IMR-90 (cell line): ENCODE measurements at regions not wholly inside any gene's neighbourhood (a gene's known extent, or its start where the extent isn't known, plus 50 kb on each side); places are given as distances from the start of the nearest gene placed in this dataset.

ENCODE experiments used
- CEBPB ChIP-seq: IDR thresholded peaks from 2 replicates; pipeline ENCODE4 v1.6.1; 2012; ENCODE audit warnings: low read depth, low read length, improper control_type of control experiment
- MXI1 ChIP-seq: IDR thresholded peaks from 2 replicates; pipeline ENCODE4 v1.6.1; 2012; ENCODE audit warnings: low read depth, mild to moderate bottlenecking, low read length, moderate library complexity, borderline replicate concordance
- POLR2A ChIP-seq: IDR thresholded peaks from 2 replicates; pipeline ENCODE4 v1.6.1; 2012; ENCODE audit warnings: mild to moderate bottlenecking, low read depth, low read length
- TF ChIP-seq, protein P1 (sequence below): conservative IDR thresholded peaks from 2 replicates; pipeline ENCODE4 v1.5.1; 2012; ENCODE audit warnings: mild to moderate bottlenecking, low read depth, low read length, improper control_type of control experiment
- TF ChIP-seq, protein P2 (sequence below): fragments of 150-350 bp; IDR thresholded peaks from 2 replicates; pipeline ENCODE4 v1.6.1; 2016; ENCODE audit warnings: low read depth, mild to moderate bottlenecking, low read length, moderate library complexity, borderline replicate concordance

DNA sequence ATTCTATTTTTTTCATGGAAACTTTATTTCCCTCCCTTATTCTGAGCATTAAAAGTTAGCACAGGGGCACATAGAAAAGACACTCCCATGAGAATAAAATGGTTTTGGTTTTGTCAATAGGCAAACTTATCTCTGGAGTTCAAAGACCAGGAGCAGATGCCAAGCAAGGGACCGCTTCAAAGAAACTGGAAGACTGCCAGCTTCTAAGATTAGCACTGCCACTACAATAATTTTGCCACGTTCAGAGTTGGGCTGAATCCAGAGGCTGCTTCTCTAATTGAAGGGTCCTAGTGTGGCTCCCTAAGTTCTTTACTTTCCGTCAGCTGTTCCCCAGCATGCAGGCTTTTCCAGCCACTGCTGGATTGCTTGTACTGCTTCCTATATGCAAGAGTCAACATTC, 681.0 kb upstream of the GCFC2 start:
- TF ChIP-seq, protein P1, sequence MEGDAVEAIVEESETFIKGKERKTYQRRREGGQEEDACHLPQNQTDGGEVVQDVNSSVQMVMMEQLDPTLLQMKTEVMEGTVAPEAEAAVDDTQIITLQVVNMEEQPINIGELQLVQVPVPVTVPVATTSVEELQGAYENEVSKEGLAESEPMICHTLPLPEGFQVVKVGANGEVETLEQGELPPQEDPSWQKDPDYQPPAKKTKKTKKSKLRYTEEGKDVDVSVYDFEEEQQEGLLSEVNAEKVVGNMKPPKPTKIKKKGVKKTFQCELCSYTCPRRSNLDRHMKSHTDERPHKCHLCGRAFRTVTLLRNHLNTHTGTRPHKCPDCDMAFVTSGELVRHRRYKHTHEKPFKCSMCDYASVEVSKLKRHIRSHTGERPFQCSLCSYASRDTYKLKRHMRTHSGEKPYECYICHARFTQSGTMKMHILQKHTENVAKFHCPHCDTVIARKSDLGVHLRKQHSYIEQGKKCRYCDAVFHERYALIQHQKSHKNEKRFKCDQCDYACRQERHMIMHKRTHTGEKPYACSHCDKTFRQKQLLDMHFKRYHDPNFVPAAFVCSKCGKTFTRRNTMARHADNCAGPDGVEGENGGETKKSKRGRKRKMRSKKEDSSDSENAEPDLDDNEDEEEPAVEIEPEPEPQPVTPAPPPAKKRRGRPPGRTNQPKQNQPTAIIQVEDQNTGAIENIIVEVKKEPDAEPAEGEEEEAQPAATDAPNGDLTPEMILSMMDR = no peak
- TF ChIP-seq MXI1 (no peak), POLR2A (no peak), CEBPB (no peak)
- TF ChIP-seq, protein P2, sequence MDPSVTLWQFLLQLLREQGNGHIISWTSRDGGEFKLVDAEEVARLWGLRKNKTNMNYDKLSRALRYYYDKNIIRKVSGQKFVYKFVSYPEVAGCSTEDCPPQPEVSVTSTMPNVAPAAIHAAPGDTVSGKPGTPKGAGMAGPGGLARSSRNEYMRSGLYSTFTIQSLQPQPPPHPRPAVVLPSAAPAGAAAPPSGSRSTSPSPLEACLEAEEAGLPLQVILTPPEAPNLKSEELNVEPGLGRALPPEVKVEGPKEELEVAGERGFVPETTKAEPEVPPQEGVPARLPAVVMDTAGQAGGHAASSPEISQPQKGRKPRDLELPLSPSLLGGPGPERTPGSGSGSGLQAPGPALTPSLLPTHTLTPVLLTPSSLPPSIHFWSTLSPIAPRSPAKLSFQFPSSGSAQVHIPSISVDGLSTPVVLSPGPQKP = no peak
